ENCODE measurements at regions not wholly inside any gene's neighbourhood (a gene's known extent, or its start where the extent isn't known, plus 50 kb on each side); places are given as distances from the start of the nearest gene placed in this dataset.

- no peak for TF ChIP-seq CTCF (IDR thresholded peaks at IDR 0.05)
Observed at GRCh38 chr5:29197631-29198454, 1995.6 kb upstream of the CDH6 start.

GRCh38 chr5:29193972-29194371 lies 1999.5 kb upstream of the CDH6 start:
- no peak for TF ChIP-seq CTCF (IDR thresholded peaks at IDR 0.05)

- TF ChIP-seq CTCF (IDR thresholded peaks at IDR 0.05), result no peak
Observed at GRCh38 chr5:29185558-29185957, 2007.9 kb upstream of the CDH6 start.

GRCh38 chr5:29175774-29176173 lies 2017.7 kb upstream of the CDH6 start:
- no peak for TF ChIP-seq CTCF (IDR thresholded peaks at IDR 0.05)

- no peak for TF ChIP-seq CTCF (IDR thresholded peaks at IDR 0.05)
Observed at GRCh38 chr5:29170599-29170998, 2022.9 kb upstream of the CDH6 start.

- no peak for TF ChIP-seq CTCF (IDR thresholded peaks at IDR 0.05)
Observed at GRCh38 chr5:29169886-29170285, 2023.6 kb upstream of the CDH6 start.

- TF ChIP-seq CTCF (IDR thresholded peaks at IDR 0.05), result no peak
Observed at GRCh38 chr5:29162297-29162696, 2031.2 kb upstream of the CDH6 start.
